Left lung (tissue), 4 donors: ENCODE measurements at regions not wholly inside any gene's neighbourhood (a gene's known extent, or its start where the extent isn't known, plus 50 kb on each side); places are given as distances from the start of the nearest gene placed in this dataset.

ENCODE experiments used
- ATAC-seq: fragments of 200-7000 bp; cut with Tn5 transposase; one replicate; pipeline ENCODE4 v1.9.1; 2020; ENCODE audit warnings: moderate library complexity
- DNase-seq, 4 donors: peaks; one replicate each; pipeline ENCODE4 v3.0.0-alpha.2; 2013 to 2020
- H3K27ac ChIP-seq, 2 donors: fragments of 200-600 bp; sonication (generic) in 1 of 2; one replicate each; pipeline versions ENCODE4 v1.5.0 to v1.8.0; 2020 to 2021
- H3K27me3 ChIP-seq, 2 donors: fragments of 200-600 bp; sonication (generic) in 1 of 2; one replicate each; pipeline versions ENCODE4 v1.5.0 to v1.8.0; 2020 to 2021
- H3K36me3 ChIP-seq, 2 donors: fragments of 200-600 bp; sonication (generic) in 1 of 2; one replicate each; pipeline versions ENCODE4 v1.5.0 to v1.8.0; 2020 to 2021
- H3K4me1 ChIP-seq, 2 donors: fragments of 200-600 bp; one replicate each; pipeline ENCODE4 v1.8.0; 2021
- H3K4me3 ChIP-seq, 2 donors: fragments of 200-600 bp; sonication (generic) in 1 of 2; one replicate each; pipeline versions ENCODE4 v1.5.0 to v1.8.0; 2020 to 2021; ENCODE audit warnings: mild to moderate bottlenecking in 1 of 2
- H3K9me3 ChIP-seq, 2 donors: fragments of 200-600 bp; sonication (generic) in 1 of 2; one replicate each; pipeline versions ENCODE4 v1.5.0 to v1.8.0; 2020 to 2021
- CTCF ChIP-seq, 2 donors: fragments of 200-600 bp; sonication (generic) in 1 of 2; IDR thresholded peaks; one replicate each; pipeline versions ENCODE4 v1.5.0 to v1.8.0; 2021; ENCODE audit warnings: antibody characterized with exemption in 2 of 2
- intact Hi-C, 2 donors: fragments of 100-400 bp; cut with DNase I; formaldehyde crosslinking; loops; one replicate each; pipeline versions ENCODE4 v1.11.2 to v1.14.2; 2022
- donor health status: DM: no; HTN: yes; CAD: no.
- donor health status: DM: no; HTN: no; CAD: no.

- no peaks in the 10 kb centered on the region for H3K36me3 ChIP-seq
Observed at GRCh38 chr1:23625929-23626535, 65.6 kb upstream of the RPL11 start.

GRCh38 chr1:23625459-23625858, 66.1 kb upstream of the RPL11 start:
- intact Hi-C loops = no loop called here
- Histone ChIP-seq H3K4me1 (no peaks in the 10 kb centered on the region), H3K27me3 (peaks cover 0 to 17% of the 10 kb centered on the region in 2 donors), H3K4me3 (no peak overlapping the region), H3K36me3 (no peaks in the 10 kb centered on the region), H3K9me3 (no peaks in the 10 kb centered on the region), H3K27ac (no peak overlapping the region)
- ATAC-seq (no peak), DNase-seq (no peak)
- no peak for TF ChIP-seq CTCF (IDR thresholded peaks at IDR 0.05)

More at GRCh38 chr1:23625929-23626535, 65.6 kb upstream of the RPL11 start:
- H3K9me3 ChIP-seq = no peaks in the 10 kb centered on the region
- H3K27me3 ChIP-seq = peaks cover 0 to 11% of the 10 kb centered on the region in 2 donors
- H3K4me3 ChIP-seq = no peak overlapping the region
- ATAC-seq (no peak), DNase-seq (no peak)
- TF ChIP-seq CTCF (IDR thresholded peaks at IDR 0.05) = no peak
- H3K4me1 ChIP-seq = no peaks in the 10 kb centered on the region
- intact Hi-C loops = no loop called here
- no peak overlapping the region for H3K27ac ChIP-seq

DNA sequence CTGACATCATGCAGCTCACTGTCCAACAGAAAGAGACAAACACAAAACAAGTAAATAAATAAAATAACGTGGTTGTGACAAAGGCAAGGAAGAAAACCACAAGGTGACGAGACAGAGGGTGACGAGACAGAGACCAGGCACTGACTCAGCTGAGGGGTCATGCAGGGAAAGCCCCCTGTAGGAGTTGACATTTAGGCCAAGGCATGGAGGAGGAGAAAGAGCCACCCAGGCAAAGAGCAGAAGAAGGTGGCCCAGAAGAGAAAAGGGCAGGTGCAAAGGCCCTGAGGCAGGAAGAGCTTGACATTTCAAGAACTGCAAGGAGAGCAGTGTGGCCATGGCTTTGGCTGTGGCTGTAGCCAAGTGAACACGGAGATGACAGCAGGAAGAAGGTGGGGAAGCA, 65.1 kb upstream of the ID3 start:
- intact Hi-C loops = no loop called here
- H3K4me1 ChIP-seq = peaks cover 0 to 7% of the 10 kb centered on the region in 2 donors
- no peaks in the 10 kb centered on the region for H3K9me3 ChIP-seq
- DNase-seq = no peak
- no peak for ATAC-seq
- H3K27me3 ChIP-seq = peaks cover 6 to 27% of the 10 kb centered on the region in 2 donors
- no peaks in the 10 kb centered on the region for H3K36me3 ChIP-seq
- no peak overlapping the region for H3K27ac ChIP-seq
- no peak overlapping the region for H3K4me3 ChIP-seq
- no peak for TF ChIP-seq CTCF (IDR thresholded peaks at IDR 0.05)

- DNase-seq = no peak
- ATAC-seq = no peak
- Histone ChIP-seq H3K27me3 (peaks cover 10 to 46% of the 10 kb centered on the region in 2 donors), H3K4me3 (no peak overlapping the region), H3K9me3 (no peaks in the 10 kb centered on the region), H3K4me1 (peaks cover 0 to 7% of the 10 kb centered on the region in 2 donors), H3K27ac (no peak overlapping the region), H3K36me3 (no peaks in the 10 kb centered on the region)
- intact Hi-C loops = no loop called here
- TF ChIP-seq CTCF (IDR thresholded peaks at IDR 0.05) = no peak
Observed at GRCh38 chr1:23622284-23622683, 63.0 kb upstream of the ID3 start.

- Histone ChIP-seq H3K36me3 (no peaks in the 10 kb centered on the region), H3K4me1 (peaks cover 0 to 7% of the 10 kb centered on the region in 2 donors), H3K27ac (no peak overlapping the region), H3K9me3 (no peaks in the 10 kb centered on the region), H3K27me3 (peaks cover 10 to 46% of the 10 kb centered on the region in 2 donors), H3K4me3 (no peak overlapping the region)
- TF ChIP-seq CTCF (IDR thresholded peaks at IDR 0.05) = no peak
- DNase-seq (no peak), ATAC-seq (no peak)
- intact Hi-C loops = no loop called here
Observed at GRCh38 chr1:23620605-23621004, 61.3 kb upstream of the ID3 start.
